KMS-11 (cell line): ENCODE measurements at regions not wholly inside any gene's neighbourhood (a gene's known extent, or its start where the extent isn't known, plus 50 kb on each side); places are given as distances from the start of the nearest gene placed in this dataset.

Experiments used
- H2AFZ ChIP-seq: fragments of 200-600 bp; sonication (generic); 2 replicates; pipeline ENCODE4 v1.6.1; 2016; ENCODE audit warnings: antibody characterized with exemption, mixed run types, low read depth
- H3K27ac ChIP-seq: fragments of 200-600 bp; sonication (generic); 2 replicates; pipeline ENCODE4 v1.6.1; 2016; ENCODE audit warnings: mild to moderate bottlenecking, mixed run types
- H3K27me3 ChIP-seq: fragments of 200-600 bp; sonication (generic); 2 replicates; pipeline ENCODE4 v1.6.1; 2017; ENCODE audit warnings: mild to moderate bottlenecking, low read depth, mixed run types, moderate library complexity; ENCODE audit not compliant: insufficient read depth
- H3K36me3 ChIP-seq: fragments of 200-600 bp; sonication (generic); 2 replicates; pipeline ENCODE4 v1.6.1; 2017; ENCODE audit warnings: mild to moderate bottlenecking, mixed run types; ENCODE audit not compliant: insufficient read depth
- H3K4me1 ChIP-seq: fragments of 200-600 bp; sonication (generic); 2 replicates; pipeline ENCODE4 v1.6.1; 2016; ENCODE audit warnings: mild to moderate bottlenecking, low read depth, mixed run types; ENCODE audit not compliant: poor library complexity, severe bottlenecking
- H3K4me2 ChIP-seq: fragments of 200-600 bp; sonication (generic); 2 replicates; pipeline ENCODE4 v1.7.0; 2016; ENCODE audit warnings: mild to moderate bottlenecking, mixed run types
- H3K4me3 ChIP-seq: fragments of 200-600 bp; sonication (generic); IDR thresholded peaks from 2 replicates; pipeline ENCODE4 v1.6.1; 2017; ENCODE audit warnings: low read depth, low read length, mixed read lengths; ENCODE audit not compliant: insufficient read depth
- H3K79me2 ChIP-seq: fragments of 200-600 bp; sonication (generic); 2 replicates; pipeline ENCODE4 v1.6.1; 2016; ENCODE audit warnings: low read depth, mixed run types; ENCODE audit not compliant: insufficient read depth
- H3K9ac ChIP-seq: fragments of 200-600 bp; sonication (generic); 2 replicates; pipeline ENCODE4 v1.6.1; 2016; ENCODE audit warnings: mild to moderate bottlenecking, mixed run types
- H4K20me1 ChIP-seq: fragments of 200-600 bp; sonication (generic); 2 replicates; pipeline ENCODE4 v1.6.1; 2016; ENCODE audit warnings: mild to moderate bottlenecking, mixed run types; ENCODE audit not compliant: insufficient read depth
- TF ChIP-seq, protein P1 (sequence below): fragments of 200-600 bp; sonication (generic); conservative IDR thresholded peaks from 2 replicates; pipeline ENCODE4 v1.6.1; 2017; ENCODE audit warnings: low read depth, mild to moderate bottlenecking, antibody characterized with exemption, low read length, moderate library complexity, mixed read lengths

DNA sequence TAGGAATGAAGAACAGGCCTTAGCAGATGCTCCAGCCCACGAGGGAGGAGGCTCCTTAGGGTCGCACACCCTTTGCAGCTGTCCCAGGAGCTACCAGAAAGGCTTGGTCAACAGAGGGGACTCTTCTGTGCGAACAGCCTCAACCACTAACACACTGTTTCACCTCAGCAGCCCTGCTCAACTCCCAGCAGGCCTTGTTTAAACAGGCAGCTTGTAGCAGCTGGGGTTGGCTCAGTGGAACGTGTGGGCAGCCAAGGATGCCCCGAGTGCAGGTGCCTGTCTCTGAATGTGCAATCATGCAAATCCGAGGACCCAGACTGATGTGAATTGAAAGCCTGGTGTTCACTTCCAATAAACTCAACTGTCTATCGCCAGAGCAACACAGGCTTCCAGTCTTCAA lies 88.7 kb upstream of the CXCR4 start:
- Histone ChIP-seq H3K9ac (no peak overlapping the region), H3K4me2 (no peak overlapping the region), H3K4me1 (no peaks in the 10 kb centered on the region), H4K20me1 (no peaks in the 10 kb centered on the region), H3K79me2 (no peaks in the 10 kb centered on the region), H2AFZ (no peak overlapping the region), H3K27me3 (no peaks in the 10 kb centered on the region), H3K27ac (no peak overlapping the region), H3K36me3 (no peaks in the 10 kb centered on the region), H3K4me3 (no peak overlapping the region)
- TF ChIP-seq, protein P1, sequence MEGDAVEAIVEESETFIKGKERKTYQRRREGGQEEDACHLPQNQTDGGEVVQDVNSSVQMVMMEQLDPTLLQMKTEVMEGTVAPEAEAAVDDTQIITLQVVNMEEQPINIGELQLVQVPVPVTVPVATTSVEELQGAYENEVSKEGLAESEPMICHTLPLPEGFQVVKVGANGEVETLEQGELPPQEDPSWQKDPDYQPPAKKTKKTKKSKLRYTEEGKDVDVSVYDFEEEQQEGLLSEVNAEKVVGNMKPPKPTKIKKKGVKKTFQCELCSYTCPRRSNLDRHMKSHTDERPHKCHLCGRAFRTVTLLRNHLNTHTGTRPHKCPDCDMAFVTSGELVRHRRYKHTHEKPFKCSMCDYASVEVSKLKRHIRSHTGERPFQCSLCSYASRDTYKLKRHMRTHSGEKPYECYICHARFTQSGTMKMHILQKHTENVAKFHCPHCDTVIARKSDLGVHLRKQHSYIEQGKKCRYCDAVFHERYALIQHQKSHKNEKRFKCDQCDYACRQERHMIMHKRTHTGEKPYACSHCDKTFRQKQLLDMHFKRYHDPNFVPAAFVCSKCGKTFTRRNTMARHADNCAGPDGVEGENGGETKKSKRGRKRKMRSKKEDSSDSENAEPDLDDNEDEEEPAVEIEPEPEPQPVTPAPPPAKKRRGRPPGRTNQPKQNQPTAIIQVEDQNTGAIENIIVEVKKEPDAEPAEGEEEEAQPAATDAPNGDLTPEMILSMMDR = no peak

DNA sequence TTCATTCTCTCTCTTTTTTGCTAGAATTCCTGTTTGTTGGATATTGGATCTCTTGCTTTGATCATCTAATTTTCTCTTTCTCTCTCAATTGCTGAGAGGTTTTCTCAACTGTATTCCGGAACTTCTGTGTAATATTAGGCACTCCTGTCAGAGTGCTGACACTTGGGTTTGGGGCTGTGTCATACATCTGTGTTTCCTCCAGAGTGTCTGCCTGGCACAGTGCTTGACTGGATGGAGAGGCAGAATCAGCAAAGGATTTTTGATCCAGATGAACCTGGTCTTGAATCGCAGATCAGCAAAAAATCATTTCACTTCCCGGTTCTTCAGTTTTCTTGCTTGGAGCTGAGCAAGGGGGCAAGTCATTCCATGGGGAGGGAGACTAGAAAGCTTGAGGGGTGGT lies 87.7 kb upstream of the CXCR4 start:
- Histone ChIP-seq H3K9ac (no peak overlapping the region), H3K4me1 (no peaks in the 10 kb centered on the region), H3K79me2 (no peaks in the 10 kb centered on the region), H3K36me3 (no peaks in the 10 kb centered on the region), H3K27me3 (no peaks in the 10 kb centered on the region), H3K4me3 (no peak overlapping the region), H3K4me2 (no peak overlapping the region), H4K20me1 (no peaks in the 10 kb centered on the region), H2AFZ (no peak overlapping the region), H3K27ac (no peak overlapping the region)
- TF ChIP-seq, protein P1 = no peak

DNA sequence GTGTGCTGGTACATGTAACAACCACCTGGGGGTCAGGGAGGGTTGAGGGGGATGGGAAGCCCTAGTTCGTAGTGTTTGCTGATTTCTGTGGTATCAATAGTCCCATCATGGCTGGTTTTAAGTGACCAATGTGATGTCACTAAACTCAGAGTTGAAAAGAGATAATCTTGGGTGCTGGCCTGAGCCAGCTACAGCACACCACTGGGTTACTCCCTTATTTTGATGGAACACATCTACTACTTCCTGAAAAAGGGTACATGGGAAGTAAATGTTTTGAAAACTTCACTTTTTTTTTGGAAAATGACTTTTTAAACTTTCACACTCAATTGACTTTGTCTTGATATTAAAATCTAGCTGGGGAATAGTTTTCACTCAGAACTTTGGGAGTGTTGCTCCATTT lies 87.0 kb upstream of the CXCR4 start:
- TF ChIP-seq, protein P1 = no peak
- no peak overlapping the region for H2AFZ ChIP-seq
- no peak overlapping the region for H3K27ac ChIP-seq
- no peaks in the 10 kb centered on the region for H3K4me1 ChIP-seq
- no peaks in the 10 kb centered on the region for H3K36me3 ChIP-seq
- no peaks in the 10 kb centered on the region for H3K27me3 ChIP-seq
- H3K4me3 ChIP-seq = no peak overlapping the region
- no peak overlapping the region for H3K9ac ChIP-seq
- H3K79me2 ChIP-seq = no peaks in the 10 kb centered on the region
- H3K4me2 ChIP-seq = no peak overlapping the region
- no peaks in the 10 kb centered on the region for H4K20me1 ChIP-seq

DNA sequence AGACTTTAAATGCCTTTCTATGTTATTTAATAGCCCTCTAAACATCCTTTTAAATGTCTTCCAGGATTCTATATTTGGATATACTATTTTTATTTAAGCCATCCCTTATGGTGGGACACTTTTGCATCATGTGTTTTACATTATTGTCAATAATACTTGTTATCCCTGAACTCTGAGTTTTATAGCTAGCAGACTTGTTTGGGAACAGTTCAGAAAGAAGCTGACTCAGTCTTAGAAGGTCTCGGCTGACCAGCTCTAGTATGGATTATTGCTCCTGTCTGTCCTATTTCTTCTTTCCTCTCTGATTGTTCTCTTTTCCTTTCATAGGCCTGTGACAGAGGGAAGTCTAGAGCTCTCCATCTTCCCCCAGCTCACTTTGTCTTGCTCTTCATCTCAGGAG lies 77.3 kb upstream of the CXCR4 start:
- H3K4me2 ChIP-seq = no peak overlapping the region

More for the DNA sequence above, 77.3 kb upstream of the CXCR4 start:
- no peak overlapping the region for H2AFZ ChIP-seq
- H3K27me3 ChIP-seq = no peaks in the 10 kb centered on the region
- no peak overlapping the region for H3K27ac ChIP-seq
- H4K20me1 ChIP-seq = no peaks in the 10 kb centered on the region
- H3K79me2 ChIP-seq = no peaks in the 10 kb centered on the region
- H3K4me1 ChIP-seq = no peaks in the 10 kb centered on the region
- TF ChIP-seq, protein P1 = no peak
- no peaks in the 10 kb centered on the region for H3K36me3 ChIP-seq
- no peak overlapping the region for H3K4me3 ChIP-seq
- H3K9ac ChIP-seq = no peak overlapping the region
